Epithelial cell of esophagus (primary cell): ENCODE measurements at regions not wholly inside any gene's neighbourhood (a gene's known extent, or its start where the extent isn't known, plus 50 kb on each side); places are given as distances from the start of the nearest gene placed in this dataset.
"Not testable (repeated sequence)": the region's sequence is repeated elsewhere in the genome, so short reads cannot be mapped to it uniquely, and the experiment has no call there.

ENCODE experiments used
- DNase-seq: peaks from one replicate; pipeline ENCODE4 v3.0.0; 2010; ENCODE audit warnings: low read depth
- H3K4me3 ChIP-seq: 2 replicates; pipeline ENCODE4 v1.5.1; 2011; ENCODE audit warnings: mild to moderate bottlenecking, low read length, control low read depth
- CTCF ChIP-seq: IDR thresholded peaks from 2 replicates; pipeline ENCODE4 v1.5.1; 2011; ENCODE audit warnings: low read depth, mild to moderate bottlenecking, low read length, control low read depth, inconsistent platforms; ENCODE audit not compliant: insufficient read depth; ENCODE audit errors: missing control alignments

GRCh38 chr6:147441751-147442150, 66.7 kb upstream of the SAMD5 start:
- no peak for TF ChIP-seq CTCF
- DNase-seq, result peak; percentile 7

GRCh38 chr6:147447835-147448611, 60.5 kb upstream of the SAMD5 start:
- DNase-seq, result peak; percentile 46
- no peak for TF ChIP-seq CTCF
- no peak overlapping the region for H3K4me3 ChIP-seq

More at GRCh38 chr6:147441751-147442150, 66.7 kb upstream of the SAMD5 start:
- no peak overlapping the region for H3K4me3 ChIP-seq

- no peak for DNase-seq
- no peak for TF ChIP-seq CTCF
- no peak overlapping the region for H3K4me3 ChIP-seq
These were observed 59.7 kb upstream of the SAMD5 start for GRCh38 chr6:147448775-147449174.

- no peak for DNase-seq
- no peak for TF ChIP-seq CTCF
- no peak overlapping the region for H3K4me3 ChIP-seq
These were observed 58.9 kb upstream of the SAMD5 start for GRCh38 chr6:147449405-147450161.

GRCh38 chr6:147453361-147453760, 55.1 kb upstream of the SAMD5 start:
- H3K4me3 ChIP-seq, result no peak overlapping the region
- no peak for DNase-seq
- no peak for TF ChIP-seq CTCF

GRCh38 chr6:147454862-147455261, 53.6 kb upstream of the SAMD5 start:
- not testable (repeated sequence) for DNase-seq, H3K4me3 ChIP-seq
